ENCODE measurements at regions not wholly inside any gene's neighbourhood (a gene's known extent, or its start where the extent isn't known, plus 50 kb on each side); places are given as distances from the start of the nearest gene placed in this dataset.

DNA sequence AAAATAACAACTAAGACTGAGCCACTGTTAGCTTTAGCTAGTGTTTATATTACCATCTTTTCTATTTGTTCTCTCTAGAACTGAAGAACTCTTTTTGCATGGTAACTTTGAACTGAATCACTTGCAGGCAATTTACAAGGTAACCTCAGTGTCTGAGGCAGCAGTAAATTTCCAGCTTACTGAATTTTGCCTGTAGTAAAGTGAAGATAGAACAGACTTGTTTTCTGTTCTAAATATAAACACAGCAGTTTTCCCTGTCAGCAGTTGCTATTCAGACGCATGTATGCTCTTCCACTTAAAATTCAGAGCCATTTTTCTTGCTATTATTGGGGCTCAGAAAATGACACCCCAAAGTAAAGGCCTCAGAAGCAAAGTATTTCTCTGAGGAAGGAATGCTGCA lies 974.0 kb upstream of the GJE1 start:
- no peak for DNase-seq (ENCODE audit: low read depth)

DNA sequence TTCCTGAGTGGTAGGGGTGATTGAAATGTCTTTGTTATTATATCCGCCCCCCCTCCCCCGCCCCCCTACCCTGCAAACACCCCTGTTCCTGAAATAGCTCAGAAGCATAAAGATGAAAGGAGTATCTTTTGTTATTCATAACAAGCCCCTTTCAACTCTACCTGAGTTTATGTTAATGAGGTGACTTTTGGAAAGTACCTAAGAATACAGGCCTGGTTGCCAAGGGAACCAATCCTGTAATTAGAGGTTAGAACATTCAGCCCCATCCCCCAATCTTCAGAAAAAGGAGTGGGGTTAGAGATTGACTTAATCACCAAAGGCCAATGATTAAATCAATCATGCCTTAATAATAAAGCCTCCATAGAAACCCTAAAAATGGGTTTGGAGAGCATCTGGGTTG lies 979.2 kb upstream of the GJE1 start:
- DNase-seq (ENCODE audit: low read depth) = no peak

- no peak for DNase-seq (ENCODE audit: low read depth)
These were observed 979.8 kb upstream of the GJE1 start for GRCh38 chr6:141152951-141153350.

GRCh38 chr6:141151710-141152417 lies 980.9 kb upstream of the GJE1 start:
- DNase-seq (ENCODE audit: low read depth) = no peak

GRCh38 chr6:141141870-141142269 lies 990.9 kb upstream of the GJE1 start:
- DNase-seq (ENCODE audit: low read depth) = no peak

- DNase-seq (ENCODE audit: low read depth) = no peak
These were observed 991.8 kb upstream of the GJE1 start for GRCh38 chr6:141140905-141141304.

DNA sequence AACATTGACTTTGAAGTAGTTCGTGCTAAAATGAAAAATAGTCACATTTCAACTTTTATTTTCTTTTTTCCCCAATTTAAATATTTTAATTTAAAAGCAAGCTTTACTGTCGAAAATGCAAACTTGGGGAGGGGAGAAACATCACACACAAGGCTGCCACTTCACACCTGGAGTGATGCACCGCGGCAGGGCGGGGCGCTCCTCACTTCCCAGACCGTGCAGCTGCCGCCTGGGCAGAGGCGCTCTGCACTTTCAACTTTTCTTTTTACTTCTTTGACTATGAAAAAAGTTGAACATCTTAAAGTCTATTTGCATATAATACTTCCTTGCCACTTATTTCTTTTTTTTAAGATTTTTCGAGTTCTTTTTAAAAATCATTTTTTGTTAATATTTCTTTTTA lies 993.3 kb upstream of the GJE1 start:
- no peak for DNase-seq (ENCODE audit: low read depth)

DNA sequence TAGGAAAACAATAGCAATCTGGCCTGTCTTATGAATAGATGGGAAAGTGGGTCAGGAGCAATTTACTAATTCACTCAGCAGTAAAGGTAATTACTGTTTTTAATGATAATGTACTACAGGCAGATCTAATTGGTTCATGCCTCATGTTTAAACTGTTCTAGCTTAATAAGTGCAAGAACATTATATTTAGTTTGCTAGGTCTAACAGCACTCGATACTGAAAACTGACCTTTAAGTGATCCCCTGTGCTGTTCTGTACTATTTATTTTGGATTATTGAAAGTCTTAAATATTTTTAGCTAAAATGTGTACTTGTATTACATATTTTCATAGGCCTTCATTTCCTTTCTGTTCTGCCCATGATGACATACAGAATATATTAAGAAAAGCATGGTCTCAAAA lies 998.0 kb upstream of the GJE1 start:
- no peak for DNase-seq (ENCODE audit: low read depth)

- no peak for DNase-seq (ENCODE audit: low read depth)
These were observed 998.9 kb upstream of the GJE1 start for GRCh38 chr6:141133836-141134235.

DNA sequence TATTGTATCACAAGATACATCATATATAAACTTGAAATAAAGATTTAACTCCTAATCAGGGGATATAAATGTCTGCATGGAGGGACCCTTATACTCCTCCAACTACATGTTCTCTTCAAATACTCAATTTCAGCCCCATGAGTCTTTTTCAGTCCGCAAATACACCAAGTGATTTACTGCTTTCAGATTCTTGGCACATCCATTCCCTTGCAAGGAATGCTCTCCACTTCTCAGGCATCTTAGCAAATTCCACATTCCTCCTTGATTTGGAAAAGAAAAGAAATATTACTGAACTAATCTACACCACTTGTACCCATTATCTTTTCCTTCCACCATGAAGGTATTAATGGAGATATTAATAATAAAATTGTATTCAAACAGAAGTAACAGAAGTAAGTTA lies 999.4 kb upstream of the GJE1 start:
- DNase-seq (ENCODE audit: low read depth) = no peak

DNA sequence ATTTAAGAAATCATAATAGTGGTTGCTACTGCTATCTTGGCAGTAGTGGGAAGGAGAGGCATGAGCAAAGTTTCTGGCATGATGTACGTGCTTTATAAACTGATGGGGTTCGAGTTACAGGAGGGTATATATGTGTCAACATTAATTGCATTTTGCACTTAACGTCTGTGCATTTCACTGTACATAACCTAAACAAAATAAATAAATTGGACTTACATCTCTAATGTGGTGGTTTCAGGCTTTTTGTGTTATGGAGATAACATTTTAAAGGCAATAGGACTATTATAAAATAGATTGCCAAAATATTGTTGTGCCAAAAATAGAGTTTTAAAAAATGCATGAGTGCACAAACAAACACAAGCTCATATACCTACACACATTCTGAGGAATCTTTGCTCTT lies 1001.1 kb upstream of the GJE1 start:
- DNase-seq (ENCODE audit: low read depth) = no peak

DNA sequence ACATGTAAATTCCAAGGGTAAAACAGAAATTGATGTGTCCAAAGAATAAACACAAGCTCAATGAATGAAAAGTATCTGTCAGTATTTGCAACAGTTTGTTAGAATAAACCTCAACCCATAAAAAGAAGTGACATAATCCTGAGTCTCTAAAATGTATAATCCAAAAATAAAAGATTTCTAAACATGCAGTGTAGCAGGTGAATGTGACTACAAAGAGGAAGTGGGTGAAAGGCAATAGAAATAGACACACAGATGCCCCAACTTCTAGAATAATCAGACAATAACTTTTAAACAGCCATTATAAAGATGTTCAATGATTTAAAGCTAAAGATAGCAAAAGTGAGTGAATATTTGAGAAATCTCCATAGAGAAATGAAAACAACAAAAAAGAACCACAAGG lies 1009.2 kb upstream of the GJE1 start:
- DNase-seq (ENCODE audit: low read depth) = no peak

- DNase-seq (ENCODE audit: low read depth) = no peak
These were observed 1009.7 kb upstream of the GJE1 start for GRCh38 chr6:141123049-141123448.

DNA sequence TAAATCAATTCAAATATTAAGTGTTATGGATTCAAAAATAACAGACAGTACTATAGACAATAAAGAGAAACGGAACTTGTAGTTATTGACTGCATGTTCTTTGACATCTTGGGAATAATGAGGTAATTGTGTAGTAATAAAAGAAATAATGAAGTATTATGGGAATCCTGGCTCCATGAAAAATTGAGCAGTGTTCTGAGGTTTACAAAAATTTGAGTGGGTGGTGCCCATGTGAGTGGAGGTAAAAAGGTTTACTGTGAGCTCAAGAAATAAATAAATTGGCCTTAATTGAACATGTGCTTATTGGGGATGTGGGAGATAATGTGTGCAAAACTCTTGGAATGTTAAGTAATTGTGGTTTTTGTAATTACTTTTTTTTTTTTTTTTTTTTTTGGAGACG lies 1013.7 kb upstream of the GJE1 start:
- no peak for DNase-seq (ENCODE audit: low read depth)

GRCh38 chr6:141117874-141118273 lies 1014.9 kb upstream of the GJE1 start:
- DNase-seq (ENCODE audit: low read depth) = no peak

DNA sequence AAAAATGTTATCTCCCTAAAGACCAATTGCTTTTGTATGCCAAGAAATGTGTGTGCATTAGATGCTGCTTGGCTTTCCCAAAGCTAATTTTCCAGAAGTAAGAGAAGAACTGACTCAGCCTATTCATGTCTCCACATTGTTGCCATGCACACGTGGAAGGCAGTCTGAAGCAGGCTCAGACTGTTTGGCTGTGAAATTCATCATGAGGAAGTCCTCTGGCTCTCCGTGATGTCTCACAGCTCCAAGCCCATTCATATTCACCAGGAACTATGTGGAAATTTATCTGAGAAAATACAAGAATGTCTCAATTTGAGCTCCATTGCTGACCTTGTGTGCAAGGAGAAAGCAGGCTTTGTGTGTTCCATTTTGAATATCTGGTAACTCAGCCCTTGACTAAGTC lies 1022.2 kb upstream of the GJE1 start:
- DNase-seq (ENCODE audit: low read depth) = no peak

DNA sequence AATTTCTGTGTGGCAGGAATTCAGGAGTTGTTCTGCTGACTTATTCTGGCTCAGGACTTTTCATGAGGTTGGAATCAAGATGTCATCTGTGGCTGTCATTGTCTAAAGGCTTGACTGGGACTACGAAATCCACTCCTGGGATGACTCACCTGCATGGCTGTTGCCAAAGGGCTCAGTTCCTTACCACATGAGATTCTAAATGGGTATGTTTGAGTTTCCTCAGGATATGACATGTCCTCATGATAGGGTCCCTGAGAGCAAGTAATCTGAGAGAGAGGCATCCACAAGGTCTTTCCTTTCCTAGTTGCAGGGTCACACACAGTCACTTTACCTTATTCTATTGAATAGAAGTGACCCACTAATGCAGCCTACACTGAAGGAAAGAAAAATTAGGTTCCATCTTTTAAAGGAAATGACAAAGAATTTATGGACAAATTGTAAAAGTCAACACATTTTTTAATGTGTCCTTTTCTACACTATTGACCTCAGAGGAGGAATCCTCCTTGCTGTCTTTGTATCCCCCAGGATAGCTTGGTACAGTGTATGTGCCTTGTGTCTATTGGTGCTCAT lies 1025.0 kb upstream of the GJE1 start:
- no peak for DNase-seq (ENCODE audit: low read depth)

GRCh38 chr6:141105481-141105880 lies 1027.2 kb upstream of the GJE1 start:
- DNase-seq (ENCODE audit: low read depth) = no peak

GRCh38 chr6:141103246-141103645 lies 1029.5 kb upstream of the GJE1 start:
- DNase-seq (ENCODE audit: low read depth) = no peak

DNA sequence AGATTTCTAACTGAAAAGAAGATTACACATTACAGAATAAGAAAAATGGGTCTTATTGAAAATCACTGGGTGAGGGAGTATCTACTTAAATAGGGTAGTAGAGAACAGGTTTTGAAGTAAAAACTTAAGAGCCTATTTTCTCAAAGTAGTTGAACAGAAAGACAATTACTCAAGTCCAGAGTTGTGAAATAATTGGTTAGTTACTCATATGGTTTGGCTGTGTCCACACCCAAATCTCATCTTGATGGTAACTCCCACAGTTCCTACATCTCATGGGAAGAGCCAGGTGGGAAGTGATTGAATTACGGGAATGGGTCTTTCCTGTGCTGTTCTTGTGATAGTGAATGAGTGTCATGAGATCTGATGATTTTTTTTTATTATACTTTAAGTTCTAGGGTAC lies 1035.3 kb upstream of the GJE1 start:
- no peak for DNase-seq (ENCODE audit: low read depth)

DNA sequence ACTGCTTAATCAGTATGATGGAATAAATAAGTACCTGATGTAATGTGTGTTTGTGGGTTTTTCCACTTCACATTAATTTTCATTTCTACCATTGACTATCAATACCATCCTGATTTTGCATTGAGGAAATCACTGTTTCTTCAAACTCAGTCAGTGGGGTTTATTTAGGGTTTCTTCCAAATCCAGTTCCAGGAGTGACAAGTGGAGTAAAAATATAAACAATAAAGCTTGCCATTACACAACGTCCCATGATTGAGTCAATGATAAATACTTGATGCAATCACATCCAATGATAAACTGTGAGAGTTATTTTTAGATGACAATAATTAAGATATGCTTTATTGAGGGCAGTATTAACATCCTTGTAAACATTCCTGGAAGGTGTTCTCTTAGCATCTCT lies 1037.4 kb upstream of the GJE1 start:
- no peak for DNase-seq (ENCODE audit: low read depth)

GRCh38 chr6:141088171-141088570 lies 1044.6 kb upstream of the GJE1 start:
- no peak for DNase-seq (ENCODE audit: low read depth)

- no peak for DNase-seq (ENCODE audit: low read depth)
These were observed 1055.1 kb upstream of the GJE1 start for GRCh38 chr6:141077355-141078333.

Data from T-helper 22 cell (primary cell).